Natural killer cell (primary cell): ENCODE measurements at regions not wholly inside any gene's neighbourhood (a gene's known extent, or its start where the extent isn't known, plus 50 kb on each side); places are given as distances from the start of the nearest gene placed in this dataset.

Source experiments
- ATAC-seq, 3 donors: fragments of 150-1000 bp in 2 of 3; fragments of 200-7000 bp in 1 of 3; cut with Tn5 transposase; 1 replicate in 1 of 3; 2 replicates in 2 of 3; pipeline ENCODE4 v1.10.0; 2021; ENCODE audit warnings: mild to moderate bottlenecking in 2 of 3, moderate library complexity in 2 of 3
- DNase-seq, 2 donors: peaks; one replicate each; pipeline versions ENCODE4 v3.0.0 to v3.0.0-alpha.2; 2013 to 2021; ENCODE audit warnings: mixed read lengths in 1 of 2
- H3K27ac ChIP-seq: one replicate; pipeline ENCODE4 v1.5.1; 2013; ENCODE audit warnings: mild to moderate bottlenecking, low read length
- H3K27me3 ChIP-seq: one replicate; pipeline ENCODE4 v1.6.1; 2013; ENCODE audit warnings: low read length; ENCODE audit not compliant: control insufficient read depth, insufficient read depth
- H3K36me3 ChIP-seq: one replicate; pipeline ENCODE4 v1.6.1; 2013; ENCODE audit warnings: low read length; ENCODE audit not compliant: control insufficient read depth, insufficient read depth
- H3K4me1 ChIP-seq: one replicate; pipeline ENCODE4 v1.6.1; 2013; ENCODE audit warnings: low read length; ENCODE audit not compliant: control insufficient read depth, insufficient read depth
- H3K4me3 ChIP-seq: one replicate; pipeline ENCODE4 v1.5.1; 2013; ENCODE audit warnings: low read length
- H3K9me3 ChIP-seq: one replicate; pipeline ENCODE4 v1.6.1; 2013; ENCODE audit warnings: low read length; ENCODE audit not compliant: control insufficient read depth, insufficient read depth
- H3K27ac Mint-ChIP-seq, 2 donors: one replicate each; pipeline ENCODE4 v1.8.0; 2022; ENCODE audit warnings: mild to moderate bottlenecking in 2 of 2, mixed read lengths in 2 of 2, moderate library complexity in 1 of 2
- H3K27me3 Mint-ChIP-seq, 2 donors: one replicate each; pipeline ENCODE4 v1.8.0; 2022; ENCODE audit warnings: low read depth in 2 of 2, mixed read lengths in 2 of 2
- H3K36me3 Mint-ChIP-seq: one replicate; pipeline ENCODE4 v1.8.0; 2022; ENCODE audit warnings: mixed read lengths
- H3K4me1 Mint-ChIP-seq, 2 donors: one replicate each; pipeline ENCODE4 v1.8.0; 2022; ENCODE audit warnings: mixed read lengths in 2 of 2
- H3K4me3 Mint-ChIP-seq: one replicate; pipeline ENCODE4 v1.8.0; 2022; ENCODE audit warnings: mild to moderate bottlenecking, moderate library complexity, mixed read lengths
- H3K9me3 Mint-ChIP-seq, 2 donors: one replicate each; pipeline ENCODE4 v1.8.0; 2022; ENCODE audit warnings: mixed read lengths in 2 of 2
- CTCF ChIP-seq: fragments of 200-600 bp; IDR thresholded peaks from one replicate; pipeline ENCODE4 v1.8.0; 2022; ENCODE audit warnings: antibody characterized with exemption
- WGBS: methylation state at CpG from one replicate; pipeline ENCODE4 v1.1.7; 2013; ENCODE audit warnings: missing lambda C conversion rate; ENCODE audit not compliant: insufficient coverage; 5-methylcytosine and 5-hydroxymethylcytosine counted together
- intact Hi-C: fragments of 100-400 bp; cut with micrococcal nuclease; formaldehyde crosslinking; loops from one replicate; pipeline ENCODE4 v1.14.2; 2022

GRCh38 chr4:62806816-62807215 is 1602.4 kb downstream of the TECRL start:
- Mint-ChIP-seq H3K27ac (no peak overlapping the region), H3K4me3 (no peak overlapping the region), H3K9me3 (peaks cover 7 to 14% of the 10 kb centered on the region in 2 donors), H3K27me3 (no peaks in the 10 kb centered on the region), H3K36me3 (peaks cover 16% of the 10 kb centered on the region), H3K4me1 (no peaks in the 10 kb centered on the region)
- no peaks in the 10 kb centered on the region for H3K4me1 ChIP-seq
- H3K36me3 ChIP-seq = no peaks in the 10 kb centered on the region
- 80% methylated on average over 5 of the region's 5 CpGs for WGBS
- intact Hi-C loops = no loop called here
- DNase-seq (no peak), ATAC-seq (no peak)
- H3K27me3 ChIP-seq = no peaks in the 10 kb centered on the region
- no peak overlapping the region for H3K27ac ChIP-seq
- TF ChIP-seq CTCF = no peak
- H3K9me3 ChIP-seq = peaks cover 17% of the 10 kb centered on the region
- H3K4me3 ChIP-seq = no peak overlapping the region

- H3K4me1 ChIP-seq = no peaks in the 10 kb centered on the region
- H3K27me3 ChIP-seq = no peaks in the 10 kb centered on the region
- no peaks in the 10 kb centered on the region for H3K36me3 ChIP-seq
- DNase-seq (no peak), ATAC-seq (no peak)
- peaks cover 17% of the 10 kb centered on the region for H3K9me3 ChIP-seq
- H3K4me1 Mint-ChIP-seq = no peaks in the 10 kb centered on the region
- intact Hi-C loops = no loop called here
- no peaks in the 10 kb centered on the region for H3K27me3 Mint-ChIP-seq
- no CpG with 5 or more reads among the region's 2 CpGs for WGBS
- H3K9me3 Mint-ChIP-seq = peaks cover 10 to 14% of the 10 kb centered on the region in 2 donors
- peaks cover 16% of the 10 kb centered on the region for H3K36me3 Mint-ChIP-seq
- no peak overlapping the region for H3K27ac ChIP-seq
- H3K27ac Mint-ChIP-seq = no peak overlapping the region
- no peak for TF ChIP-seq CTCF
- no peak overlapping the region for H3K4me3 Mint-ChIP-seq
- no peak overlapping the region for H3K4me3 ChIP-seq
Observed at GRCh38 chr4:62804075-62804474, 1603.9 kb downstream of the ADGRL3 start.

GRCh38 chr4:62797221-62797620 is 1597.1 kb downstream of the ADGRL3 start:
- Mint-ChIP-seq H3K27me3 (no peaks in the 10 kb centered on the region), H3K27ac (no peak overlapping the region), H3K4me3 (no peak overlapping the region), H3K36me3 (peaks cover 4% of the 10 kb centered on the region), H3K9me3 (peaks cover 6 to 14% of the 10 kb centered on the region in 2 donors), H3K4me1 (no peaks in the 10 kb centered on the region)
- no CpG with 5 or more reads among the region's 1 CpG for WGBS
- Histone ChIP-seq H3K4me1 (no peaks in the 10 kb centered on the region), H3K36me3 (no peaks in the 10 kb centered on the region), H3K27me3 (no peaks in the 10 kb centered on the region), H3K27ac (no peak overlapping the region), H3K9me3 (peaks cover 4% of the 10 kb centered on the region), H3K4me3 (no peak overlapping the region)
- ATAC-seq (no peak), DNase-seq (no peak)
- no peak for TF ChIP-seq CTCF
- intact Hi-C loops = no loop called here

GRCh38 chr4:62791386-62791785 is 1591.3 kb downstream of the ADGRL3 start:
- no peaks in the 10 kb centered on the region for H3K36me3 Mint-ChIP-seq

More at GRCh38 chr4:62791386-62791785, 1591.3 kb downstream of the ADGRL3 start:
- intact Hi-C loops = no loop called here
- H3K36me3 ChIP-seq = no peaks in the 10 kb centered on the region
- H3K4me1 ChIP-seq = no peaks in the 10 kb centered on the region
- Mint-ChIP-seq H3K4me3 (no peak overlapping the region), H3K27ac (no peak overlapping the region), H3K27me3 (no peaks in the 10 kb centered on the region), H3K4me1 (no peaks in the 10 kb centered on the region), H3K9me3 (peaks cover 2 to 11% of the 10 kb centered on the region in 2 donors)
- no peak for DNase-seq
- no peak for TF ChIP-seq CTCF
- no peaks in the 10 kb centered on the region for H3K27me3 ChIP-seq
- H3K4me3 ChIP-seq = no peak overlapping the region
- H3K9me3 ChIP-seq = no peaks in the 10 kb centered on the region
- 92% methylated on average over 2 of the region's 2 CpGs for WGBS
- no peak overlapping the region for H3K27ac ChIP-seq
- no peak for ATAC-seq
